GM12878 (cell line): ENCODE measurements at regions not wholly inside any gene's neighbourhood (a gene's known extent, or its start where the extent isn't known, plus 50 kb on each side); places are given as distances from the start of the nearest gene placed in this dataset.

Experiments
- ATAC-seq: fragments of 200-7000 bp; cut with Tn5 transposase; 3 replicates; pipeline ENCODE4 v1.9.1; 2020; ENCODE audit warnings: mild to moderate bottlenecking, moderate library complexity
- BruUV-seq: library from RNA; stranded (reverse); fragments of 400-500 nt; replicated peaks from 2 replicates; lab custom pipeline; 2021; lab: Mats Ljungman, UMichigan
- CTCF ChIA-PET: fragments of 300-600 bp; sonication (Branson Sonifier 250); formaldehyde crosslinking; extraction: SDS; loops from one replicate; lab custom pipeline; 2021; ENCODE audit warnings: inconsistent platforms; lab: Yijun Ruan, JAX
- POLR2A ChIA-PET: fragments of 350-600 bp; formaldehyde crosslinking; extraction: SDS; loops from one replicate; lab custom pipeline; 2021; ENCODE audit warnings: inconsistent platforms; lab: Charles Lee
- RAD21 ChIA-PET: fragments of 300-600 bp; sonication (Branson Sonifier 250); formaldehyde crosslinking; loops from one replicate; lab custom pipeline; 2023; ENCODE audit warnings: antibody characterized with exemption; ENCODE audit not compliant: unreplicated experiment; lab: Charles Lee
- SMC1A ChIA-PET: fragments of 300-600 bp; sonication (Branson Sonifier 250); formaldehyde crosslinking; loops from one replicate; lab custom pipeline; 2023; ENCODE audit not compliant: unreplicated experiment, uncharacterized antibody; lab: Charles Lee
- DNase-seq: peaks from one replicate; pipeline ENCODE4 v3.0.0-alpha.2; 2011; ENCODE audit warnings: low read depth, low spot score
- FAIRE-seq: peaks from 3 replicates; lab custom pipeline; 2011; peaks lifted over from hg19 to GRCh38; lab: Jason Lieb, UNC
- H2AFZ ChIP-seq: 2 replicates; pipeline ENCODE4 v1.6.0; 2011; ENCODE audit warnings: low read depth, low read length, control low read depth; ENCODE audit not compliant: control insufficient read depth
- H3K27ac ChIP-seq: 2 replicates; pipeline ENCODE4 v1.5.1; 2011; ENCODE audit warnings: control low read depth; ENCODE audit not compliant: control insufficient read depth, insufficient read depth
- H3K27me3 ChIP-seq, 2 experiments: replicated peaks in 1 of 2; 2 replicates each; pipeline versions ENCODE4 v1.6.0 to v1.6.1; 2011; ENCODE audit warnings: low read length in 1 of 2; ENCODE audit not compliant: control insufficient read depth in 2 of 2, insufficient read depth in 2 of 2
- H3K36me3 ChIP-seq, 2 experiments: 2 replicates each; pipeline ENCODE4 v1.5.1; 2011; ENCODE audit warnings: low read length in 1 of 2; ENCODE audit not compliant: control insufficient read depth in 2 of 2, insufficient read depth in 2 of 2
- H3K4me1 ChIP-seq: 2 replicates; pipeline ENCODE4 v1.6.1; 2011; ENCODE audit warnings: mild to moderate bottlenecking, low read length, moderate library complexity, mixed read lengths; ENCODE audit not compliant: control insufficient read depth, insufficient read depth
- H3K4me2 ChIP-seq: 2 replicates; pipeline ENCODE4 v1.6.0; 2011; ENCODE audit warnings: control low read depth; ENCODE audit not compliant: control insufficient read depth, insufficient read depth
- H3K4me3 ChIP-seq: fragments of 200-600 bp; sonication (generic); 2 replicates; pipeline ENCODE4 v1.5.1; 2016
- H3K79me2 ChIP-seq: 2 replicates; pipeline ENCODE4 v1.6.0; 2011; ENCODE audit warnings: low read length; ENCODE audit not compliant: control insufficient read depth, insufficient read depth
- H3K9ac ChIP-seq: 2 replicates; pipeline ENCODE4 v1.8.0; 2011; ENCODE audit warnings: low read length, control low read depth, mixed read lengths; ENCODE audit not compliant: control insufficient read depth, insufficient read depth
- H3K9me3 ChIP-seq: replicated peaks from 3 replicates; pipeline ENCODE4 v1.5.1; 2011; ENCODE audit warnings: mild to moderate bottlenecking, low read length; ENCODE audit not compliant: control insufficient read depth, insufficient read depth
- H4K20me1 ChIP-seq: 2 replicates; pipeline ENCODE4 v1.6.0; 2011; ENCODE audit not compliant: control insufficient read depth, insufficient read depth
- IKZF2 ChIP-seq, 2 experiments: fragments of 450-650 bp; IDR thresholded peaks; 2 replicates each; pipeline ENCODE4 v1.6.1; 2017; ENCODE audit warnings: mild to moderate bottlenecking in 2 of 2, moderate library complexity in 2 of 2
- NR2F1 ChIP-seq: fragments of 450-650 bp; conservative IDR thresholded peaks from 2 replicates; pipeline ENCODE4 v1.6.1; 2017; ENCODE audit warnings: mild to moderate bottlenecking
- WGBS: methylation state at CpG from one replicate; pipeline ENCODE4 v1.1.6; 2016; ENCODE audit warnings: low lambda C conversion rate; ENCODE audit not compliant: insufficient replicate concordance, insufficient coverage; ENCODE audit errors: missing lambda C conversion rate; 5-methylcytosine and 5-hydroxymethylcytosine counted together
- in situ Hi-C: fragments of 300-500 bp; cut with MboI; formaldehyde crosslinking; loops from 9 replicates; pipeline ENCODE4 v1.14.3; 2018; ENCODE audit warnings: mixed read lengths
- intact Hi-C: fragments of 100-400 bp; cut with micrococcal nuclease; formaldehyde crosslinking; loops from one replicate; pipeline ENCODE4 v1.14.2; 2022; ENCODE audit not compliant: unreplicated experiment
- TF ChIP-seq, protein P1 (sequence below): IDR thresholded peaks from 2 replicates; pipeline ENCODE4 v1.6.1; 2012; ENCODE audit warnings: mild to moderate bottlenecking, low read depth, low read length

- Histone ChIP-seq H4K20me1 (no peaks in the 10 kb centered on the region), H3K36me3 (no peaks in the 10 kb centered on the region), H3K4me2 (no peak overlapping the region), H3K9ac (no peak overlapping the region), H3K9me3 (no peaks in the 10 kb centered on the region), H3K79me2 (peaks cover 5% of the 10 kb centered on the region; the same call in 1 of the 2 replicates), H3K27me3 (no peaks in the 10 kb centered on the region), H2AFZ (no peak overlapping the region), H3K27ac (no peak overlapping the region), H3K4me3 (no peak overlapping the region), H3K4me1 (peaks cover 4% of the 10 kb centered on the region; the same call in 1 of the 2 replicates)
- no peak for TF ChIP-seq NR2F1
- TF ChIP-seq, protein P1, sequence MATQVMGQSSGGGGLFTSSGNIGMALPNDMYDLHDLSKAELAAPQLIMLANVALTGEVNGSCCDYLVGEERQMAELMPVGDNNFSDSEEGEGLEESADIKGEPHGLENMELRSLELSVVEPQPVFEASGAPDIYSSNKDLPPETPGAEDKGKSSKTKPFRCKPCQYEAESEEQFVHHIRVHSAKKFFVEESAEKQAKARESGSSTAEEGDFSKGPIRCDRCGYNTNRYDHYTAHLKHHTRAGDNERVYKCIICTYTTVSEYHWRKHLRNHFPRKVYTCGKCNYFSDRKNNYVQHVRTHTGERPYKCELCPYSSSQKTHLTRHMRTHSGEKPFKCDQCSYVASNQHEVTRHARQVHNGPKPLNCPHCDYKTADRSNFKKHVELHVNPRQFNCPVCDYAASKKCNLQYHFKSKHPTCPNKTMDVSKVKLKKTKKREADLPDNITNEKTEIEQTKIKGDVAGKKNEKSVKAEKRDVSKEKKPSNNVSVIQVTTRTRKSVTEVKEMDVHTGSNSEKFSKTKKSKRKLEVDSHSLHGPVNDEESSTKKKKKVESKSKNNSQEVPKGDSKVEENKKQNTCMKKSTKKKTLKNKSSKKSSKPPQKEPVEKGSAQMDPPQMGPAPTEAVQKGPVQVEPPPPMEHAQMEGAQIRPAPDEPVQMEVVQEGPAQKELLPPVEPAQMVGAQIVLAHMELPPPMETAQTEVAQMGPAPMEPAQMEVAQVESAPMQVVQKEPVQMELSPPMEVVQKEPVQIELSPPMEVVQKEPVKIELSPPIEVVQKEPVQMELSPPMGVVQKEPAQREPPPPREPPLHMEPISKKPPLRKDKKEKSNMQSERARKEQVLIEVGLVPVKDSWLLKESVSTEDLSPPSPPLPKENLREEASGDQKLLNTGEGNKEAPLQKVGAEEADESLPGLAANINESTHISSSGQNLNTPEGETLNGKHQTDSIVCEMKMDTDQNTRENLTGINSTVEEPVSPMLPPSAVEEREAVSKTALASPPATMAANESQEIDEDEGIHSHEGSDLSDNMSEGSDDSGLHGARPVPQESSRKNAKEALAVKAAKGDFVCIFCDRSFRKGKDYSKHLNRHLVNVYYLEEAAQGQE, result peak; percentile 93
- TF ChIP-seq IKZF2 (IDR thresholded peaks at IDR 0.05), result no peak
- RAD21 ChIA-PET, result no interaction called here
- POLR2A ChIA-PET, result no interaction called here
- DNase-seq (no peak), FAIRE-seq (no peak), ATAC-seq (no peak)
- CTCF ChIA-PET, result interaction anchor here (0.5 to 0.7 kb wide), 3 partner anchors 151 to 333 kb away, joined by 3 read pairs; no protein-coding TSS in a partner anchor
- BruUV-seq, result no TSS peak
- intact Hi-C loops (loop anchor here (5.0 kb wide), 2 partner anchors 193 to 732 kb away; partner anchors contain the start of genes NR2C1 and PLXNC1), in situ Hi-C loops (no loop called here)
- 48% methylated on average over 5 of the region's 5 CpGs for WGBS
- SMC1A ChIA-PET, result interaction anchor here (1.2 to 1.8 kb wide), 3 partner anchors 12 to 166 kb away, joined by 3 to 4 read pairs (median 3); no protein-coding TSS in a partner anchor
Observed at GRCh38 chr12:94879542-94879941, 124.0 kb downstream of the NDUFA12 start.
